A673 (cell line): ENCODE measurements at regions not wholly inside any gene's neighbourhood (a gene's known extent, or its start where the extent isn't known, plus 50 kb on each side); places are given as distances from the start of the nearest gene placed in this dataset.

ENCODE experiments used
- CTCF ChIP-seq: fragments of 300-800, 200-600 bp; sonication (generic); conservative IDR thresholded peaks from 2 replicates; pipeline ENCODE4 v1.5.1; 2017; ENCODE audit warnings: low read depth, mild to moderate bottlenecking, antibody characterized with exemption, low read length, moderate library complexity, mixed read lengths
- EZH2 ChIP-seq: fragments of 200-600 bp; sonication (generic); IDR thresholded peaks from 2 replicates; pipeline ENCODE4 v1.6.1; 2017; ENCODE audit warnings: borderline replicate concordance, low read depth, mild to moderate bottlenecking, mixed read lengths, antibody characterized with exemption, low read length; ENCODE audit not compliant: poor library complexity, severe bottlenecking

GRCh38 chr11:38538866-38539680 is 1941.0 kb upstream of the RAG2 start:
- TF ChIP-seq CTCF = no peak
- no peak for TF ChIP-seq EZH2
